Activated CD4-positive, alpha-beta T cell treated with anti-CD3 and anti-CD28 coated beads for 36 hours (primary cell): ENCODE measurements at regions not wholly inside any gene's neighbourhood (a gene's known extent, or its start where the extent isn't known, plus 50 kb on each side); places are given as distances from the start of the nearest gene placed in this dataset.

Experiments
- ATAC-seq: fragments of 200-7000 bp; cut with Tn5 transposase; one replicate; pipeline ENCODE4 v1.10.0; 2021; ENCODE audit warnings: mild to moderate bottlenecking, moderate library complexity
- CTCF ChIA-PET: fragments of 350-600 bp; sonication (Branson Sonifier 250); formaldehyde crosslinking; loops from one replicate; lab custom pipeline; 2021; ENCODE audit warnings: antibody characterized with exemption; lab: Charles Lee
- POLR2A ChIA-PET: fragments of 350-600 bp; sonication (Branson Sonifier 250); formaldehyde crosslinking; loops from one replicate; lab custom pipeline; 2021; ENCODE audit warnings: antibody characterized with exemption, inconsistent platforms; lab: Charles Lee
- DNase-seq: peaks from one replicate; pipeline ENCODE4 v3.0.0-alpha.2; 2020
- H3K27ac Mint-ChIP-seq: one replicate; pipeline ENCODE4 v1.8.0; 2021; ENCODE audit warnings: mixed read lengths
- H3K27me3 Mint-ChIP-seq: one replicate; pipeline ENCODE4 v1.8.0; 2021; ENCODE audit warnings: mixed read lengths
- H3K36me3 Mint-ChIP-seq: one replicate; pipeline ENCODE4 v1.8.0; 2021; ENCODE audit warnings: low read depth, mixed read lengths
- H3K4me1 Mint-ChIP-seq: one replicate; pipeline ENCODE4 v1.8.0; 2021; ENCODE audit warnings: mixed read lengths
- H3K4me3 Mint-ChIP-seq: one replicate; pipeline ENCODE4 v1.8.0; 2021; ENCODE audit warnings: mild to moderate bottlenecking, moderate library complexity, mixed read lengths
- H3K9me3 Mint-ChIP-seq: one replicate; pipeline ENCODE4 v1.8.0; 2021; ENCODE audit warnings: low read depth, mixed read lengths
- intact Hi-C, 2 experiments: fragments of 100-400 bp; cut with DNase I in 1 of 2; cut with micrococcal nuclease in 1 of 2; formaldehyde crosslinking; loops; one replicate each; pipeline versions ENCODE4 v1.14.2 to v1.15.1; 2022 to 2024; cut with DNase I, micrococcal nuclease

GRCh38 chr11:98180921-98181320, 839.8 kb upstream of the CNTN5 start:
- H3K4me3 Mint-ChIP-seq: no peak overlapping the region
- H3K27me3 Mint-ChIP-seq: no peaks in the 10 kb centered on the region
- ChIA-PET POLR2A (no interaction called here), CTCF (no interaction called here)
- no peaks in the 10 kb centered on the region for H3K4me1 Mint-ChIP-seq
- DNase-seq: no peak
- ATAC-seq: no peak
- intact Hi-C loops: no loop called here
- no peaks in the 10 kb centered on the region for H3K36me3 Mint-ChIP-seq
- H3K9me3 Mint-ChIP-seq: peaks cover 2% of the 10 kb centered on the region
- H3K27ac Mint-ChIP-seq: no peak overlapping the region

- H3K4me3 Mint-ChIP-seq: no peak overlapping the region
- H3K9me3 Mint-ChIP-seq: peaks cover 2% of the 10 kb centered on the region
- ChIA-PET CTCF (no interaction called here), POLR2A (no interaction called here)
- H3K4me1 Mint-ChIP-seq: no peaks in the 10 kb centered on the region
- no peak overlapping the region for H3K27ac Mint-ChIP-seq
- ATAC-seq (no peak), DNase-seq (no peak)
- no peaks in the 10 kb centered on the region for H3K36me3 Mint-ChIP-seq
- intact Hi-C loops: no loop called here
- H3K27me3 Mint-ChIP-seq: no peaks in the 10 kb centered on the region
Measured at GRCh38 chr11:98183034-98183433, 837.7 kb upstream of the CNTN5 start.

- Mint-ChIP-seq H3K9me3 (peaks cover 2% of the 10 kb centered on the region), H3K27ac (no peak overlapping the region), H3K36me3 (no peaks in the 10 kb centered on the region), H3K4me1 (no peaks in the 10 kb centered on the region), H3K4me3 (no peak overlapping the region), H3K27me3 (no peaks in the 10 kb centered on the region)
- no peak for ATAC-seq
- CTCF ChIA-PET: interaction anchor here (0.5 kb wide), 1 partner anchor 156 kb away, joined by 3 read pairs; no protein-coding TSS in a partner anchor
- intact Hi-C loops: no loop called here
- POLR2A ChIA-PET: no interaction called here
- DNase-seq: no peak
Measured at GRCh38 chr11:98185245-98185644, 835.5 kb upstream of the CNTN5 start.

GRCh38 chr11:98194611-98195010, 826.1 kb upstream of the CNTN5 start:
- intact Hi-C loops: no loop called here
- Mint-ChIP-seq H3K4me3 (no peak overlapping the region), H3K9me3 (no peaks in the 10 kb centered on the region), H3K4me1 (no peaks in the 10 kb centered on the region), H3K27me3 (no peaks in the 10 kb centered on the region), H3K27ac (no peak overlapping the region), H3K36me3 (no peaks in the 10 kb centered on the region)
- DNase-seq: no peak
- no peak for ATAC-seq
- POLR2A ChIA-PET: no interaction called here
- CTCF ChIA-PET: no interaction called here

GRCh38 chr11:98195300-98195699, 825.4 kb upstream of the CNTN5 start:
- CTCF ChIA-PET: no interaction called here

GRCh38 chr11:98207086-98207485, 813.7 kb upstream of the CNTN5 start:
- ATAC-seq (no peak), DNase-seq (no peak)
- Mint-ChIP-seq H3K9me3 (peaks cover 12% of the 10 kb centered on the region), H3K27me3 (no peaks in the 10 kb centered on the region), H3K27ac (no peak overlapping the region), H3K36me3 (no peaks in the 10 kb centered on the region), H3K4me1 (no peaks in the 10 kb centered on the region), H3K4me3 (no peak overlapping the region)
- intact Hi-C loops: no loop called here
- ChIA-PET POLR2A (no interaction called here), CTCF (interaction anchor here (0.5 kb wide), 1 partner anchor 576 kb away, joined by 3 read pairs; no protein-coding TSS in a partner anchor)

More at GRCh38 chr11:98195300-98195699, 825.4 kb upstream of the CNTN5 start:
- H3K9me3 Mint-ChIP-seq: no peaks in the 10 kb centered on the region
- H3K27me3 Mint-ChIP-seq: no peaks in the 10 kb centered on the region
- intact Hi-C loops: no loop called here
- no peaks in the 10 kb centered on the region for H3K36me3 Mint-ChIP-seq
- no peaks in the 10 kb centered on the region for H3K4me1 Mint-ChIP-seq
- no peak overlapping the region for H3K4me3 Mint-ChIP-seq
- ATAC-seq (no peak), DNase-seq (no peak)
- POLR2A ChIA-PET: no interaction called here
- no peak overlapping the region for H3K27ac Mint-ChIP-seq

- Mint-ChIP-seq H3K4me1 (no peaks in the 10 kb centered on the region), H3K4me3 (no peak overlapping the region), H3K27me3 (no peaks in the 10 kb centered on the region), H3K27ac (no peak overlapping the region), H3K9me3 (no peaks in the 10 kb centered on the region), H3K36me3 (no peaks in the 10 kb centered on the region)
- CTCF ChIA-PET: no interaction called here
- ATAC-seq: no peak
- DNase-seq: no peak
- POLR2A ChIA-PET: no interaction called here
- intact Hi-C loops: no loop called here
Measured at GRCh38 chr11:98227278-98227677, 793.5 kb upstream of the CNTN5 start.

- no peaks in the 10 kb centered on the region for H3K27me3 Mint-ChIP-seq
- H3K9me3 Mint-ChIP-seq: no peaks in the 10 kb centered on the region
- no peak overlapping the region for H3K4me3 Mint-ChIP-seq
- no peaks in the 10 kb centered on the region for H3K4me1 Mint-ChIP-seq
- intact Hi-C loops: no loop called here
- POLR2A ChIA-PET: no interaction called here
- ATAC-seq: no peak
- CTCF ChIA-PET: no interaction called here
- DNase-seq: no peak
- H3K36me3 Mint-ChIP-seq: no peaks in the 10 kb centered on the region
- H3K27ac Mint-ChIP-seq: no peak overlapping the region
Measured at GRCh38 chr11:98230678-98231077, 790.1 kb upstream of the CNTN5 start.

- intact Hi-C loops: no loop called here
- POLR2A ChIA-PET: no interaction called here
- H3K4me3 Mint-ChIP-seq: no peak overlapping the region
- no peaks in the 10 kb centered on the region for H3K27me3 Mint-ChIP-seq
- ATAC-seq: no peak
- no peaks in the 10 kb centered on the region for H3K36me3 Mint-ChIP-seq
- no peak for DNase-seq
- CTCF ChIA-PET: no interaction called here
- H3K27ac Mint-ChIP-seq: no peak overlapping the region
- H3K9me3 Mint-ChIP-seq: peaks cover 2% of the 10 kb centered on the region
- no peaks in the 10 kb centered on the region for H3K4me1 Mint-ChIP-seq
Measured at GRCh38 chr11:98234698-98235097, 786.1 kb upstream of the CNTN5 start.

- intact Hi-C loops: no loop called here
- DNase-seq (no peak), ATAC-seq (no peak)
- Mint-ChIP-seq H3K4me1 (no peaks in the 10 kb centered on the region), H3K36me3 (peaks cover 1% of the 10 kb centered on the region), H3K27me3 (no peaks in the 10 kb centered on the region), H3K4me3 (no peak overlapping the region), H3K27ac (no peak overlapping the region), H3K9me3 (peaks cover 9% of the 10 kb centered on the region)
- POLR2A ChIA-PET: no interaction called here
- CTCF ChIA-PET: no interaction called here
Measured at GRCh38 chr11:98243897-98244296, 776.9 kb upstream of the CNTN5 start.

- H3K4me1 Mint-ChIP-seq: no peaks in the 10 kb centered on the region
- H3K4me3 Mint-ChIP-seq: no peak overlapping the region
- ChIA-PET POLR2A (no interaction called here), CTCF (no interaction called here)
- H3K27me3 Mint-ChIP-seq: no peaks in the 10 kb centered on the region
- peaks cover 7% of the 10 kb centered on the region for H3K9me3 Mint-ChIP-seq
- intact Hi-C loops: no loop called here
- H3K36me3 Mint-ChIP-seq: no peaks in the 10 kb centered on the region
- H3K27ac Mint-ChIP-seq: no peak overlapping the region
- no peak for DNase-seq
- ATAC-seq: no peak
Measured at GRCh38 chr11:98260983-98261382, 759.8 kb upstream of the CNTN5 start.

GRCh38 chr11:98277251-98277912, 743.4 kb upstream of the CNTN5 start:
- intact Hi-C loops: no loop called here
- Mint-ChIP-seq H3K27me3 (no peaks in the 10 kb centered on the region), H3K36me3 (no peaks in the 10 kb centered on the region), H3K4me1 (no peaks in the 10 kb centered on the region), H3K27ac (no peak overlapping the region), H3K4me3 (no peak overlapping the region), H3K9me3 (peaks cover 7% of the 10 kb centered on the region)
- no peak for ATAC-seq
- POLR2A ChIA-PET: no interaction called here
- DNase-seq: no peak
- CTCF ChIA-PET: no interaction called here
